Esophagus muscularis mucosa (tissue), 3 donors: ENCODE measurements at regions not wholly inside any gene's neighbourhood (a gene's known extent, or its start where the extent isn't known, plus 50 kb on each side); places are given as distances from the start of the nearest gene placed in this dataset.

ENCODE experiments used
- EP300 ChIP-seq: sonication (generic); formaldehyde crosslinking; IDR thresholded peaks from one replicate; pipeline ENCODE4 v1.6.1; 2017; ENCODE audit warnings: antibody characterized with exemption
- TF ChIP-seq, protein P1 (sequence below), 3 experiments: fragments of 200-600 bp in 2 of 3; fragments of 450-650 bp in 1 of 3; sonication (generic) in 2 of 3; IDR thresholded peaks; one replicate each; pipeline ENCODE4 v1.5.1; 2017 to 2019; ENCODE audit warnings: antibody characterized with exemption in 3 of 3, mild to moderate bottlenecking in 2 of 3, moderate library complexity in 1 of 3

DNA sequence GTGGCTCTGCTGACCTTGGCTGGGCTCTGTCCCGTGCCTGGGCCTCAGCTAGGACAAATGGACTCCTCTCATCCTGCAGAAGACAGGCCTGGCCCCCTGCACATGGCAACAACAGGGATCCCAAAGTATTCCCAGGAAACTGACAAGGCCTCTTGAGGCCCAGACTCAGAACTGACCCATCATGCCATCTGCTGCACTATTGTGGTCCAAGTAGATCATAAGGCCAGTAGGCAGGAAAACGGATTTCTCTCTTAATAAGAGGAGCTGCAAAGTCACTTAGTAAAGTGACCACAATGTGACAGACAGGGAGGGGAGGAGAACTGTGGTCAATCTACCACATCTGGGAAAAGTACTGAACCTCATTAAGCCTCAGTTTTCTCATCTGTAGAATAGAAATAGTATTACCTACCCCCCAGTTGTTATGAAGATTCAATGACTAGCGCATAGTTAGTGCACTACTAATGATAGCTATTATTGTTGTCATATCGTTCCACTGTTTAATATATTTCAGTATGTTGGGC is 62.1 kb upstream of the TNRC6A start:
- TF ChIP-seq, protein P1, sequence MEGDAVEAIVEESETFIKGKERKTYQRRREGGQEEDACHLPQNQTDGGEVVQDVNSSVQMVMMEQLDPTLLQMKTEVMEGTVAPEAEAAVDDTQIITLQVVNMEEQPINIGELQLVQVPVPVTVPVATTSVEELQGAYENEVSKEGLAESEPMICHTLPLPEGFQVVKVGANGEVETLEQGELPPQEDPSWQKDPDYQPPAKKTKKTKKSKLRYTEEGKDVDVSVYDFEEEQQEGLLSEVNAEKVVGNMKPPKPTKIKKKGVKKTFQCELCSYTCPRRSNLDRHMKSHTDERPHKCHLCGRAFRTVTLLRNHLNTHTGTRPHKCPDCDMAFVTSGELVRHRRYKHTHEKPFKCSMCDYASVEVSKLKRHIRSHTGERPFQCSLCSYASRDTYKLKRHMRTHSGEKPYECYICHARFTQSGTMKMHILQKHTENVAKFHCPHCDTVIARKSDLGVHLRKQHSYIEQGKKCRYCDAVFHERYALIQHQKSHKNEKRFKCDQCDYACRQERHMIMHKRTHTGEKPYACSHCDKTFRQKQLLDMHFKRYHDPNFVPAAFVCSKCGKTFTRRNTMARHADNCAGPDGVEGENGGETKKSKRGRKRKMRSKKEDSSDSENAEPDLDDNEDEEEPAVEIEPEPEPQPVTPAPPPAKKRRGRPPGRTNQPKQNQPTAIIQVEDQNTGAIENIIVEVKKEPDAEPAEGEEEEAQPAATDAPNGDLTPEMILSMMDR (IDR thresholded peaks at IDR 0.05) = no peak
- TF ChIP-seq EP300 = no peak
